ENCODE measurements at regions not wholly inside any gene's neighbourhood (a gene's known extent, or its start where the extent isn't known, plus 50 kb on each side); places are given as distances from the start of the nearest gene placed in this dataset.
A peak's percentile ranks its signal among the peaks of the same experiment; 100 is the strongest.
"Not testable (repeated sequence)": the region's sequence is repeated elsewhere in the genome, so short reads cannot be mapped to it uniquely, and the experiment has no call there.

GRCh38 chr12:125835852-125836251, 770.6 kb downstream of the AACS start:
- DNase-seq (ENCODE audit: low spot score in 2 of 2) (no peak), FAIRE-seq (no peak)

- FAIRE-seq (no peak), DNase-seq (ENCODE audit: low spot score in 2 of 2) (no peak)
These were observed 771.4 kb downstream of the AACS start for GRCh38 chr12:125836647-125837046.

GRCh38 chr12:125841332-125841731, 776.1 kb downstream of the AACS start:
- FAIRE-seq (no peak), DNase-seq (ENCODE audit: low spot score in 2 of 2) (no peak)

GRCh38 chr12:125852116-125852515, 786.9 kb downstream of the AACS start:
- no peak for DNase-seq (ENCODE audit: low spot score in 2 of 2)
- no peak for FAIRE-seq

- FAIRE-seq (no peak), DNase-seq (ENCODE audit: low spot score in 2 of 2) (no peak)
These were observed 787.4 kb downstream of the AACS start for GRCh38 chr12:125852679-125853078.

GRCh38 chr12:125853670-125854069, 788.4 kb downstream of the AACS start:
- FAIRE-seq: no peak

GRCh38 chr12:125856366-125856765, 791.1 kb downstream of the AACS start:
- no peak for DNase-seq (ENCODE audit: low spot score in 2 of 2)
- no peak for FAIRE-seq

More at GRCh38 chr12:125853670-125854069, 788.4 kb downstream of the AACS start:
- no peak for DNase-seq (ENCODE audit: low spot score in 2 of 2)

- DNase-seq (ENCODE audit: low spot score in 2 of 2): no peak
- no peak for FAIRE-seq
These were observed 791.7 kb downstream of the AACS start for GRCh38 chr12:125856896-125857295.

GRCh38 chr12:125860672-125861288, 795.5 kb downstream of the AACS start:
- DNase-seq (ENCODE audit: low spot score in 2 of 2) (no peak), FAIRE-seq (no peak)

GRCh38 chr12:125861299-125862281, 796.4 kb downstream of the AACS start:
- FAIRE-seq: no peak
- no peak for DNase-seq (ENCODE audit: low spot score in 2 of 2)

GRCh38 chr12:125865236-125865635, 800.0 kb downstream of the AACS start:
- not testable (repeated sequence) for DNase-seq (ENCODE audit: low spot score in 2 of 2); FAIRE-seq

GRCh38 chr12:125871811-125872594, 806.8 kb downstream of the AACS start:
- FAIRE-seq (no peak), DNase-seq (ENCODE audit: low spot score in 2 of 2) (no peak)

- FAIRE-seq (no peak), DNase-seq (ENCODE audit: low spot score in 2 of 2) (no peak)
These were observed 807.8 kb downstream of the AACS start for GRCh38 chr12:125873016-125873415.

GRCh38 chr12:125878483-125878882, 813.2 kb downstream of the AACS start:
- no peak for FAIRE-seq
- no peak for DNase-seq (ENCODE audit: low spot score in 2 of 2)

GRCh38 chr12:125882141-125882540, 816.9 kb downstream of the AACS start:
- no peak for FAIRE-seq
- peak in 1 of 2 donors; percentile 21 for DNase-seq (ENCODE audit: low spot score in 2 of 2)

GRCh38 chr12:125888921-125889320, 823.7 kb downstream of the AACS start:
- no peak for DNase-seq (ENCODE audit: low spot score in 2 of 2)
- no peak for FAIRE-seq

GRCh38 chr12:125889742-125890141, 824.5 kb downstream of the AACS start:
- DNase-seq (ENCODE audit: low spot score in 2 of 2) (no peak), FAIRE-seq (no peak)

- no peak for DNase-seq (ENCODE audit: low spot score in 2 of 2)
These were observed 825.2 kb downstream of the AACS start for GRCh38 chr12:125890366-125890905.

GRCh38 chr12:125890971-125891370, 825.7 kb downstream of the AACS start:
- FAIRE-seq (no peak), DNase-seq (ENCODE audit: low spot score in 2 of 2) (no peak)

More at GRCh38 chr12:125890366-125890905, 825.2 kb downstream of the AACS start:
- no peak for FAIRE-seq

GRCh38 chr12:125892276-125892675, 827.0 kb downstream of the AACS start:
- FAIRE-seq (no peak), DNase-seq (ENCODE audit: low spot score in 2 of 2) (no peak)

All from frontal cortex (tissue), 3 donors.